GM19395 (cell line): ENCODE measurements at regions not wholly inside any gene's neighbourhood (a gene's known extent, or its start where the extent isn't known, plus 50 kb on each side); places are given as distances from the start of the nearest gene placed in this dataset.
"Not testable (repeated sequence)": the region's sequence is repeated elsewhere in the genome, so short reads cannot be mapped to it uniquely, and the experiment has no call there.

ENCODE experiments used
- ATAC-seq: cut with Tn5 transposase; IDR thresholded peaks from one replicate; pipeline ENCODE4 v1.9.1; 2021; ENCODE audit warnings: mild to moderate bottlenecking, moderate library complexity; ENCODE audit not compliant: unreplicated experiment

DNA sequence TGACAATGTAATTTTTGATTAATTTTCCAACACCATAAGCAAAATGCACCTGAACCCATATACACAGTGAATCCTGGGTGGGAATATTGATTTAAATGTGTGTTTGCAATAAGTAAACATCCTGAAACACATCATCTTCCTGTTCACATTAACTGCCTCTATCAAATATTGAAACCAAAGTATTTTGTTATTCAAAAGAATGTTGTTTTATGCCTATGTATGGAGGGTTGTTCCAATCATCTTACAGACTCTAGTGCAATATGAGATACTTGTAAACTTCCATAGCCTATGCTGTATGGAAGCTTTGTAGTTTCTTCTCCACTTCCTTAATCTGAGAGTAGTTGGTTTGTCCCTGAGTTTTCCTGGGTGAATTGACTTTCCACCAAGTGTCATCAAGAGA, 105.4 kb upstream of the SLC7A11 start:
- ATAC-seq = no peak

GRCh38 chr4:138344851-138345250, 102.7 kb upstream of the SLC7A11 start:
- ATAC-seq = no peak

DNA sequence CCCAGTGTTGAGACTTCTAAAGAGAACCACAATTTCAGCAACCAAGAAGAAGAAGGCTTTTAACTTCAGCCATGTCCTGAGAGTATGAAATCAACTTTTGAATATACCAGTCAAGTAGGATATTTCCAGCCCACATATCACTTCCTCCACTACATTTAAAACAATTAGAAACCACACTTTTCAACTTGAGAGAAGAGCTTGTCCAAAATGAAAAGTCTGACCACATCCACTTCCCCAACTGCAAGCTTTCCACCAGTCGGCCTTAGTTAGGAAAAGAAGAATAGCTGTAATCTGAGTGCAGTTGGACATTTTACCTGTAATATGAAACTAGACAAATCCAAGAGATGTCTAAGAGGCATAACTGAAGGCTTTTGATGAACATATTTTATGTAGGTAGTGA, 101.9 kb upstream of the SLC7A11 start:
- no peak for ATAC-seq

DNA sequence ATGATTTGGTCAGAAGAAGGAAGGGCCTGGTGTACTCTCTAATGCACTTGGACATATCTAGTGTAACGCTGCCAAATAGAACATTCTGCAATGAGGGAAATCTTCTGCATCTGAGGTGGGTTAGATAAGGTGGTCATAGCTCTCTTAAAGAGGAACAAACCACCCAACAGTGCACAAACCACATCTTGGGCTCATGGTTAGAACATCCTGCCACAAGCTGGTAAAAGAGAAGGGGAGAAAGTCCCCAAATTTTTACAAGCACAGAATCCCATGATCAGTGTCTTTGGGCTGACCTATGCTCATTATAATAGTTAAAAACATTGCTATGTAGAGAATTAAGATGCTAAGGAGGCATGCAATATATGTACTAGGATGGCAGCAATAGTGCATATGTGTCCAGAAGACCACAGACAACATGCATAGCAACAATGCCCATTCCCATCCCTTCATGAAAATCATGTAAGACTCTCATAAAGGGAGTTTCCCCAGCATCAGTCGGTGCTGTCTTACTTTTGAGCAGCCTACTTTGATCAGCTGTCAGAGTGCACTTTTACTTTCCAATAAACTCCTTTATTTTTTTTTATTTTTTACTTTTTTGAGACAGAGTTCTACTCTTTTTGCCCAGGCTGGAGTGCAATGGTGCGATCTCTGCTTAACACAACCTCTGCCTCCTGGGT, 99.7 kb upstream of the SLC7A11 start:
- ATAC-seq = peak; percentile 71

DNA sequence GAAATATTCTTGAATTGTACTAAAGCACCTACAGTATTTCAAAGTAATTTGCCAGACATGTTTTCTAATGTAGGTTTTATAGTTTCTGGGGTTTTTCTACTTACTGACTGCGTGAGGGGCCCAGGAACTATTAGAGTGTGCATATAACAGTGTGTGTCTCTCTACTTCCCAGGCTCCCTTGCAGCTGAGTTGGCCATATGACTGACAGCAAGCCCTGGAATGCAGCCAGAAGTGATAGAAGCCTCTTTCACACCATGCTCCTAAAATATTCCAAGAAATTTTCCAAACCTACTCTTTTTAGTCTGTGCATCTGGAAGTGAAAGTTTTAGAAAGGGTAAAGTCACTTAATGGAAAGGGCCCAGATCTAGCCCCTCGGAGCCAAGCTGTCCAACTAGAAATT, 96.7 kb upstream of the SLC7A11 start:
- no peak for ATAC-seq

DNA sequence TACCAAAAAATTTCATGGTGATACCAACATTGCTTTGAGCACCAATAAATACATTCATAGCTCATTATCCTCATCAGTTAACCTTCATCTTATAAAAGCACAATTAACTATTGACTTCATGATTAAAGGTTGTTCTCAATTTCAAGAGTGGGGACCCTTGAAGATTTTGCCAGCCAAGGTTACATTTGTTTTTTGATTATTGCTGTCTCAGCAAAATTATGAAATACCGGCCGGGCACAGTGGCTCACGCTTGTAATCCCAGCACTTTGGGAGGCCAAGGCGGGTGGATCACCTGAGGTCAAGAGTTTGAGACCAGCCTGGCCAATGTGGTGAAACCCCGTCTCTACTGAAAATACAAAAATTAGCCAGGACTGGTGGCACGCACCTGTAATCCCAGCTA, 96.1 kb upstream of the SLC7A11 start:
- ATAC-seq = not testable (repeated sequence)

GRCh38 chr4:138334346-138335016, 92.3 kb upstream of the SLC7A11 start:
- ATAC-seq = no peak

- ATAC-seq = not testable (repeated sequence)
These were observed 90.3 kb upstream of the SLC7A11 start for GRCh38 chr4:138332415-138332814.

- ATAC-seq = no peak
These were observed 88.4 kb upstream of the SLC7A11 start for GRCh38 chr4:138330531-138330930.

GRCh38 chr4:138329506-138330070, 87.4 kb upstream of the SLC7A11 start:
- no peak for ATAC-seq

GRCh38 chr4:138327338-138327737, 85.2 kb upstream of the SLC7A11 start:
- ATAC-seq = no peak

DNA sequence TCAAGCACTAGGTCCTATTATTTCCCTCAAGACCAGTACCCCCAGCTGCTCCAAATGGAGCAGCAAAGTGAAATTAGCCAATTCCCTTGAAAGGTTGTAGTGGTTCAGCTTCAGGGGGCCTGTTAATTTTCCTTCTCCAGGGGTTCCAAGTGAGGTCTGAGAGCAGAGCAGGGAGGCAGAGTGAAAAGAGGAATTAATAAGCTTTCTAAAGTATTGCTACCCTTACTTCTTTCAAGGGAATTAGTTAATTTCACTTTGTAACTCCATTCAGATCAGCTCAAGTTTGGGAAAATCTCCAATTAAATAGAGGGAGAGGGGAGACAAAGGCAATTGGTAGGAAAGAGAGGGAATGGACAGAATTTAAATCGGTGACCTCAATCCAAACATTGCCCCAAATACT, 78.7 kb upstream of the SLC7A11 start:
- no peak for ATAC-seq

- no peak for ATAC-seq
These were observed 77.9 kb upstream of the SLC7A11 start for GRCh38 chr4:138320030-138320429.

GRCh38 chr4:138317175-138317748, 75.1 kb upstream of the SLC7A11 start:
- no peak for ATAC-seq

DNA sequence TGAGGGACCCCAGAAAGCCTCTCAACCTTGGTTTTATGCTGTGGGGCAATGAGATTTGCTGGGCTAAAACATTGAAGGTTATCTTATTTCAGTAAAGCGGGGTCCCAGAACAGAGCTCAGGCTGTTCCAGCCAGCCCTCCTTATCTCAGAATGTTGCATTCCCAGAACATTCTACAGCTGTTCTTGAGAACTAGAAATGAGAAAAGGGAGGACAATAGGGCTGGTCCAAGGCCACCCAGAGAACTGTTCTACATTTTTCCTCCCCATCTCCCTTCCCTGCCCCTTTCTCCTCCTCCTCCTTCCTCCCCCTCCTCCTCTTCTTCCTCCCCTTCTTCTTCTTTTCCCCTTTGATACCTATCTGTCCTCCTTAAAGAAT, 70.4 kb upstream of the SLC7A11 start:
- ATAC-seq = no peak

GRCh38 chr4:138311771-138312535, 69.8 kb upstream of the SLC7A11 start:
- no peak for ATAC-seq

DNA sequence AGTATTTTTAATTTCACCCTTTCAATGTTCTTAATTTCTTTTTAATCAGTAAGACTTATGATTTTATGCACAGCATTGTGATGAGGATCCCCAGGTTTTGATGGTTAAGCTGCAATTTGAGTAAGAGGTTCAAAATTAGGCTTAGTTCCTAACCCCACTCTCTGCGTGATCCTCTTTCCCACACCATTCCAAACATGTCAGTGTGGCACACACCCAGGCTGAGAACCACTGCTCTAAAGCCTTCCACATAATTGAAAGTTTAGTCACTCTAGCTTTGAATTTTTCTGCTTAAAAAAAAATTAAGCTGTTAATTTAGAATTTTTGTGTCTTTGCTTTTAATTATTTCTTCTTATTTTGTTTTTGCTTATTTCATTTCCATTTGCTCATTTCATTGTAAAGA, 68.8 kb upstream of the SLC7A11 start:
- no peak for ATAC-seq

GRCh38 chr4:138310498-138310897, 68.3 kb upstream of the SLC7A11 start:
- ATAC-seq = no peak

- ATAC-seq = no peak
These were observed 66.2 kb upstream of the SLC7A11 start for GRCh38 chr4:138308356-138308755.

DNA sequence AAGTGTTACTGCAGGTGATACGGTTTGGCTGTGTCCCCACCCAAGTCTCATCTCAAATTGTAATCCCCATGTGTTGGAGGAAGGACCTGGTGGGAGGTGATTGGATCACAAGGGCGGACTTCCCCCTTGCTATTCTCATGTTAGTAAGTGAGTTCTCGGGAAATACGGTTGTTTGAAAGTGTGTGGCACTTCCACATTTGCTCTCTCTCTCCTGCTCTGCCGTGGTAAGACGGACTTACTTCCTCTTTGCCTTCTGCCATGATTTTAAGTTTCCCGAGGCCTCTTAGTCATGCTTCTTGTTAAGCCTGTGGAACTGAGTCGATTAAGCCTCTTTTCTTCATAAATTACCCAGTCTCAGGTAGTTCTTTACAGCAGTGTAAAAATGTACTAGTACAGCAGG, 65.2 kb upstream of the SLC7A11 start:
- no peak for ATAC-seq

DNA sequence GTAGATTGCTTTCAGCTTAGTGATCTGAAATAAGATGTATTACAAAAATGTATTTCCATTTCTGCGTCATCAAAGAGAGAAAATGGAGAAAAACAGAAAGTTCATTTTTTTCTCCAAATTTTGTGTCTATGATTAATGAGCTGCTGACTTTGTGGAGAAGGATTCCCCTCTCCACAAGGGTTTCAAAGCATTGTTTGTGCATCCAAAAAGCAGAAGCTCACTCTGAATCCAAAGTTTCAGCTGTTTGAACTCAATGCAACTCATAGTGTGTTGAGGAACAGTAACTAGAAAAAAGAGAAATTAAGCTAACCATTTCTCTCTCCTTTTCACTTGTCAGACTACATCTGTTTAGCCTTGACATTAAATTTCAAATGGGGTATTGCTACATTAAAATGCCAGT, 62.9 kb upstream of the SLC7A11 start:
- ATAC-seq = no peak
